Keratinocyte (primary cell): ENCODE measurements at regions not wholly inside any gene's neighbourhood (a gene's known extent, or its start where the extent isn't known, plus 50 kb on each side); places are given as distances from the start of the nearest gene placed in this dataset.

Experiments used
- CTCF ChIP-seq, 3 experiments: IDR thresholded peaks in 1 of 3; conservative IDR thresholded peaks in 1 of 3; optimal IDR thresholded peaks in 1 of 3; 2 replicates in 2 of 3; 3 replicates in 1 of 3; pipeline versions ENCODE3 to v1.5.1; 2011; ENCODE audit warnings: low read length in 3 of 3, mild to moderate bottlenecking in 3 of 3, moderate library complexity in 2 of 3, control low read depth in 1 of 3, inconsistent platforms in 1 of 3; ENCODE audit not compliant: insufficient read depth in 2 of 3; ENCODE audit errors: extremely low read depth in 1 of 3
- EZH2 ChIP-seq: IDR thresholded peaks from one replicate; pipeline ENCODE4 v1.6.1; 2012; ENCODE audit warnings: inconsistent platforms, mild to moderate bottlenecking, low read length, moderate library complexity

- TF ChIP-seq CTCF (optimal IDR thresholded peaks at IDR 0.05 in 1 of 3, IDR thresholded peaks at IDR 0.05 in 1 of 3, conservative IDR thresholded peaks at IDR 0.05 in 1 of 3; ENCODE audit: extremely low read depth in 1 of 3, insufficient read depth in 2 of 3, low read length in 3 of 3) (no peak), EZH2 (no peak)
Measured at GRCh38 chr6:15955484-15955883, 173.4 kb upstream of the MYLIP start.
